ENCODE measurements at regions not wholly inside any gene's neighbourhood (a gene's known extent, or its start where the extent isn't known, plus 50 kb on each side); places are given as distances from the start of the nearest gene placed in this dataset.
"Not testable (repeated sequence)": the region's sequence is repeated elsewhere in the genome, so short reads cannot be mapped to it uniquely, and the experiment has no call there.

DNA sequence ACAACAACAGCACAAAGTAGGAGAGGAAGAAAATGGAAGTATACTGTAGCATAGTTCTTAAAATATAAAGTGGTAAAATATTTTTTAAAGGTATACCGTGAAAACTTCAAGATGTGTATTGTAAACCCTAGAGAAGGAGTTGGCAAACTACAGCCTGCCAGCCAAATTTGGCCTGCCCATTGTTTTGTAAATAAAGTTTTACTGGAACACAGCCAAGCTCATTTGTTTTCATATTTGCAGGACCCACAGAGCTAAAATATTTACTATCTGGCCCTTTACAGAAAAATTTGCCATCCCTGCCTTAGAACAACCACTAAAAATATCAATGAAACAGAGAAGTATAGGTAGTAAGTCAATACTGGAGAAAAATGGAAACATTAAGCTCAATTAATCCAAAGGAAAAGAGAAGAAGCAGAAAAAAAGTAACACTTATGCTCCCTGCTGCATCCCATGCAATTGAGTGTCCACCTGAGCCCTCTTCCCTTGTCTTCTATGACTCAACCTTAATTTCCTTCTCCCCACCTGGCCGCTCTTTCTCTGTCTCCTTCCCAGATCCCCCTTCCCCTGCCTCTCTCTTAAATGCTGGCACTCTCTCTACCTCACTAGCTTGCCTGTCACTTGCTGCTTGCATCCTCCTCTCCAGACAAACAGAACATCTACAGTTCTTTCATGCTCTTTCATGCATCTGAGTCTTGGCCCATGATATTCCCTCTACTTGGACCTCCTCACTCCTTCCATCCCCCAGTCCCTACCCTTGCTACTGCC is 50.6 kb upstream of the FER start:
- TF ChIP-seq GATA1 (IDR thresholded peaks at IDR 0.05; ENCODE audit: low read depth, low read length) (no peak), POLR2A (IDR thresholded peaks at IDR 0.05; ENCODE audit: low read length) (no peak)
- DNase-seq: no peak

DNA sequence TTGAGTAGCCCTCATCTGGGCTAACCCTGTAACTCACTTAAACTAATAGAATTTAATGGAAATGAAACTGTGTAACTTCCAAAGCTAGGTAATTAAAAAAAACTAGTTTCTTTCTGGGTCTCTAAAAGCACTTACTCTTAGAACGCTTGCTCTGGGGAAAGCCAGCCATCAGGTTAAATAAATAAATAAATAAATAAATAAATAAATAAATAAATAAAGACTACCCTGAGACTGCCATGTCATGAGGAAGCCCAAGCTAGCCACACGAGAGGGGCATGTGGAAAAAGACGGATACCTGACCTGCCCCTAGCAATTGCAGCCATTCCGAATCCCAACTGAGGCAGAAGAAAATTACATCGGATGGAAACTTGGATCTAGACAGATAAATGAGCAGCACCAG is 51.3 kb upstream of the FER start:
- TF ChIP-seq GATA1 (IDR thresholded peaks at IDR 0.05; ENCODE audit: low read depth, low read length) (no peak), POLR2A (IDR thresholded peaks at IDR 0.05; ENCODE audit: low read length) (no peak)
- DNase-seq: no peak

DNA sequence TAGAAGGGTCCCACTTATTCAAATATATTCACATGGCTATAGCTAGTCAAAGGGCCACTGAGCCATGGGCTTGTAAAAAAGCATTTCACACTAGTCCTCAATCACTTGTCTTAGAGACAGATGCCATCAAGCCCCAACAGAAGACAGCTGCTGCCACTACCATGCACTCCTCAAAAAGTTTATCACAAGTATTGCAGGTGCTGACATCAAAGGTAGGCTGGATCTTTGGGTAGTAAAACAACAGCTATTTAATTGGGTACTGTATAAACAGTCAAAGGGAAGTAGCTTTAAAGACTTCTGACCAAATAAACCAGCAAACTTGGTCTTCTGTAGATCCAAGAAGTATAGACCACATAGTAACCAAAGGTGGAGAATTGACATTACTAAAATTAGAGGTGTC is 59.2 kb upstream of the FER start:
- TF ChIP-seq POLR2A (IDR thresholded peaks at IDR 0.05; ENCODE audit: low read length) (no peak), GATA1 (IDR thresholded peaks at IDR 0.05; ENCODE audit: low read depth, low read length) (no peak)
- no peak for DNase-seq

DNA sequence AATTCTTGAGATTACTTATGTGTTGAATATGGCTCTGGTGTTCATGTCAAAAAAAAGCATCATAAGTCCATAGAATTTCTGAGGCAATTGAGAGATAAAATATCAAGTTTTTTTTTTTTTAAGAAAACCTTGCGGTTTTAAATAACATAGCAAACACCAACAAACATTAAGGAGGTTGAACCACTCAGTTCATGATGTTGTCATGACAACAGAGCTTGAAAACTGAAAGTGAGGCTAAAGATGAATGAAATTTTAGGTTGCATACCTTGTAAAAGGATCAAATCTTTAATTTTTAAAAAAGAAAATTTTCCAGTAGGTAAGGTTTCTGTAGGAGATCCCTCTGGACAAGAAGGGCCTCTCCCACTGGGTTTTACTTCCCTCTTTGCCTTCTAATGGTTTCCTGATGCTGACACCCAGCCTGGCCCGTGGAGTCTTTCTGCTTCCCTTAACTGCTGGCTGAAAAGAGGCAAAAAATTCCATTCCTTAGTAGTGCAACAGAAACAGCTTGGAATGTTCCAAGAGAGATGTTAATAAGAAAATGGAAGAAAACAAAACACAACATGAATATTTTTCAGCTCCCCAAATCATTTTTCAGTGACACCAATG is 60.0 kb upstream of the FER start:
- TF ChIP-seq POLR2A (IDR thresholded peaks at IDR 0.05; ENCODE audit: low read length) (no peak), GATA1 (IDR thresholded peaks at IDR 0.05; ENCODE audit: low read depth, low read length) (no peak)
- DNase-seq: no peak

DNA sequence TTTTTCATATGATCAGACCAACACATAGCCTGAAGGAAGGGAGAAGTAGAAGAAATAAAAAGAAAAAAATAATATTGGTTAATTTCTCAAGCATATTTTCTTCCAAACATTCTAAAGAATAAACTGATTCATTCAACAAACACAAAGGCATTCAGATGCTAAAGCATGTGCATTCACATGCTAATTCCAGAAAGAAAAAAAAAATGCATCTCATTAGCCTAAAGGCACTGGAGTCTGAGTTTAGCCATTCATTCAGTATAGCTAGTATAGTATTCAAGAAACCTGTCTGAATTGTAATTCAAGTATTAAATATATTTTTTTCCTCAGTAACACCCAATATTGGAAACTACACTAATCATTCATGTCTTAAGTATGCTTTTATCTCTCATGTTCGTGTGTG is 61.0 kb upstream of the FER start:
- no peak for DNase-seq
- TF ChIP-seq GATA1 (IDR thresholded peaks at IDR 0.05; ENCODE audit: low read depth, low read length): no peak

DNA sequence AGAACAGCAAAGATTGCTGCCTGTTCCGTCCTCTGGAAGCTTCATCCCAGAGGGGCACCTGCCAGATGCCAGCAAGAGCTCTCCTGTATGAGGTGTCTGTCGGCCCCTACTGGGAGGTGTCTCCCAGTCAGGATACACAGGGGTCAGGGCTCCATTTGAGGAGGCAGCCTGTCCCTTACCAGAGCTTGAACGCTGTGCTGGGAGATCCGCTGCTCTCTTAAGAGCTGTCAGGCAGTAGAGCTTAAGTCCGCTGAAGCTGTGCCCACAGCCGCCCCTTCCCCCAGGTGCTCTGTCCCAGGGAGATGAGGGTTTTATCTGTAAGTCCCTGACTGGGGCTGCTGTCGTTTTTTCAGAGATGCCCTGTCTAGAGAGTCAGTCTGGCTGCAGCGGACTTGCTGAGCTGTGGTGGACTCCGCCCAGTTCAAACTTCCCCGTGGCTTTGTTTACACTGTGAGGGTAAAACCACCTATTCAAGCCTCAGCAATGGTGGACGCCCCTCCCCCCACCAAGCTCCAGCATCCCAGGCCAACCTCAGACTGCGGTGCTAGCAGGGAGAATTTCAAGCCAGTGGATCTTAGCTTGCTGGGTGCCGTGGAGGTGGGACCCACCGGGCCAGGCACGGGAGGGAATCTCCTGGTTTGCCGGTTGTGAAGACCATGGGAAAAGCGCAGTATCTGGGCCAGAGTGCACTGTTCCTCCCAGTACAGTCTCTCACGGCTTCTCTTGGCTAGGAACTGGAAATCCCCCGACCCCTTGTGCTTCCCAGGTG is 62.1 kb upstream of the FER start:
- not testable (repeated sequence) for DNase-seq

DNA sequence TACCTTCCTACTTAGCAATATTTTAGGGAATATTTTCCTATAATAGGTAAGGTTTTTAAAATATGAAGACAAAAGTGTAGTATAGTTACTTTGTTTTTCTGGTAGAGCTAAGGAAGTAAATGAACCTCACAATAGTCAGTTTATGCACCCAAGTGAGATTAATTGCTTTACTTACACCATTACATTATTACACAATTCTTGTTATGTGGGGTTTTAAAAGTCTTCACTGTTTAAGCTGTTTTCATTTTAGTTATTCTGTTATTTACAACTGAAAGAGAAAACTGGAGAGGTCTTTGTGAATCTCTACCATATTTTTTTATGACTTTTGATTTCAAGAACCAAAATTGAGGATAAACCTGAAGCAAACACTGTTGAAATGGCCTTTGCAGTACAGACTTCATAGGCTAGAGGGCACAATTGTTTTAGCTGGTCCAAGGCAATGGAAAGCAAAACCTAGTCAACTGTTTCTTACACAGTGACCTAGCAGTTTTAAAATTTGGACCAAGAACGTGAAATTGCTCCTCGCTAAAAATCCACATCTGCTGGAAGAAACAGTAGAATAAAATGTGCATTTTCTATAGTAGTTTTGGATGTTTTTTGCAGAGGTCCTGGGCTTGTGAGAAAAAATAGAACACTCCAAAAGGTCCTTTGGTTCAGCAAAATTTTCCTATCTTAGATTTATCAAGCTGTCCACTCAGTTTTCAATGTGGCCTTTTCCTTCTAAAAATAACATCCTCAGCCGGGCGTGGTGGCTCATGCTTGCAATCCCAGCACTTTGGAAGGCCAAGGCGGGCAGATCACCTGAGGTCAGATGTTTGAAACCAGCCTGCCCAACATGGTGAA is 66.4 kb upstream of the FER start:
- peak; percentile 70 to 76 for DNase-seq
- TF ChIP-seq GATA1 (IDR thresholded peaks at IDR 0.05; ENCODE audit: low read depth, low read length) (no peak), POLR2A (IDR thresholded peaks at IDR 0.05; ENCODE audit: low read length) (no peak)

DNA sequence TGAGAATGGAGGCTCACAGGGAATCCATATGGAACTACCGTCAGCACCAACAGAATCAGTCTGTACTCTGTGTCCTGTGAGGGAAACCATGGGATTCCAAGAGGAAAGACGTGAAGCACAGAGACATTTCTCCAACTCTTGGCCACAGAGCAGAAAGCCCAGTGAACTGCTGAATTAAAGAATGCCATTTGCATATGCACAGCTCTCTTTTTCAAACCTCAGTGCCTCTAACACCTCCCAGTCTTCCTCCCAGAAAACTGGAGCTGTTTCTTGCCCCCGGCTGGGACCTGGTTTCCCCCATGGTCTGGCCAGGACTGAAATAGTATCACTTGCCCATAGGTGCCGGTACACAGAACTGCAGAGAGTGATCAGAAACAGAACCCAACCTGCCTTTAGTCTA is 69.6 kb upstream of the FER start:
- TF ChIP-seq GATA1 (IDR thresholded peaks at IDR 0.05; ENCODE audit: low read depth, low read length): no peak
- TF ChIP-seq POLR2A (IDR thresholded peaks at IDR 0.05; ENCODE audit: low read length): no peak
- DNase-seq: no peak

DNA sequence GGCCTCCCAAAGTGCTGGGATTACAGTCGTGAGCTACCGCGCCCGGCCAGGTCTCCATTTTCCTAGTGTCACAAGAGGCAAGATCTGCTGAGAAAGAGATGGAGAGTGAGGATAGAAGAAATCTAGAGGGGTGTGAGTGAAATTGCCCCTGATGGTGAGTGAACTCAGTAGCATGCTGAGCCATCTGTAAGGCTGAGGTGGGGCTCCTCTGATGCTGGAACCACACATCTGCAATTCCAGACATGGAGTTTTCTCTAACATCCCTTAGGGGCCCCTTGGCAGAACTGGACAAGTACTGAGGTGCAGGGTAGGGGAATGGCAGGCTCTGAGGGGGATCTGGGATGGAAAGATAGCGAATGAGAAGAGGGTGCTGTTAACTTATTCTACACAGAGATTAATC is 72.0 kb upstream of the FER start:
- TF ChIP-seq GATA1 (IDR thresholded peaks at IDR 0.05; ENCODE audit: low read depth, low read length): no peak
- TF ChIP-seq POLR2A (IDR thresholded peaks at IDR 0.05; ENCODE audit: low read length): no peak
- no peak for DNase-seq

DNA sequence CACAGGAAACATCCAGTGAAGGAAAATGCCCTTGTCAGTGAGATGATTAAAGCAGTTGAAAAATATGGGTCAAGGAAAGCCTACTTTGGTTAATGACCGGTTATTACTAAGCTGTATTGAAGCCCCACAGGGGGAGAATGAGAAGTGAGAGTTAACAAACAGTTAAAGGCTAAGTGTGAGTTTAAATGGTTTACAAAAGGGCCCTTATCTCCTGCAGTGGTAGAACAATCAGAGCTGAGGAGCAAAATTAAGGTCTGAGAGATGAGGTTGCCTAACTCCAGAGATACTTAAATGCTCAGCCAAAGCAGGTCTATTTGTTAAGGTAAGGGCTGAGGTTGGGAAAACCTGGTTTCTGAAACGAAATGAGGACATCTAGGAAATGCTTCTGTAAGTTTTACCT is 75.1 kb upstream of the FER start:
- no peak for TF ChIP-seq GATA1 (IDR thresholded peaks at IDR 0.05; ENCODE audit: low read depth, low read length)
- no peak for TF ChIP-seq POLR2A (IDR thresholded peaks at IDR 0.05; ENCODE audit: low read length)
- DNase-seq: no peak

DNA sequence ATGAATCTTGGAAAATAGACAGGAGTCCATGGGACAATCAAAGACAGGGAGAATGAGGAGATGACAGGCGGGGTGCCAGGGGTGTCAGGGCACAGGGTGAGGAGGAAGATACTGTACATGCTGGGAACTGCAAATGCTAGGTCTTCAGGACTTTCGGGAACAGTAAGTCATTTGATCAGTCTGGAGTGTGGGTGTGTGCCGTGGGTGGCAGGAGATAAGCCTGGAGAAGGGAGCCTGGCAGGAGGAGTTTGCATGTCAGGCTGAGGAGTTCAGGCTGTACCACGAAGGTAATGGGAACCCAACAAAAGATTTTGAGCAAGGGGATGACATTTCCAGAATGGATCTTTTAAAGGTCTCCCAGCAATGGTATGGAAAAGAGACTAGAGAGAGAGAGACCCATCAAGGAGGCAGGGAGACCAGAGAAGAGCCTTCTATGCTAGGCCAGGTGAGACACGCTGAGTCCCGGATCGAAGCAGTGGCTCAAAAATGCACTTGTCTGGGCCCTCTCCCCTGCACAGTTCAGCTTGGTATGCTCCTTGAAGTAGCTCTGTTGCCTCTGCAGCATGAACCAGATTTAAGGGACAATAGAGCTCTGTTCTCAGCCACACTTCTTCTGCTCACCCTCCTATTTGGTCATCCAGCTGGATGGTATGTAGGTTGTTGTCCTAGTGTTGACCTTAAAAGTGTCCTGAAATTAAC is 77.0 kb upstream of the FER start:
- no peak for TF ChIP-seq GATA1 (IDR thresholded peaks at IDR 0.05; ENCODE audit: low read depth, low read length)
- DNase-seq: no peak

DNA sequence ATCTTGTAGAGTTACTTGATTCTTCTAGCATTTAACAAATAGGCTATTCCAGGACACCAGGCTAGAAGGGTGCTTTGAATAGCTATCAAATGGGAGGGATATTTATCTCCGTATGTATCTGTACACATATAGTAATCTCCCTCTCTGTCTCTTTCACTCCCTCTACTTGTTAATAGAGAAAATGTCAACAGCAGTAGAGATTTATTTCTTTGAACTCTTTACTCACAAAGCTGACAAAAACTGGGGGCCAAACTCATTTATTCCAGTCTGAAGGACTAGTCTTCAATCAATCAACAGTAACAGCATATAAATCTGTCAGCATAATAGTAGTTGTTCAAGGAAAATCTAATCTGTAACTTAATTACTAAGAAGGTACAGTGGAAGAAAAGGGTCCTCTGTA is 78.2 kb upstream of the FER start:
- TF ChIP-seq GATA1 (IDR thresholded peaks at IDR 0.05; ENCODE audit: low read depth, low read length) (no peak), POLR2A (IDR thresholded peaks at IDR 0.05; ENCODE audit: low read length) (no peak)
- DNase-seq: no peak

DNA sequence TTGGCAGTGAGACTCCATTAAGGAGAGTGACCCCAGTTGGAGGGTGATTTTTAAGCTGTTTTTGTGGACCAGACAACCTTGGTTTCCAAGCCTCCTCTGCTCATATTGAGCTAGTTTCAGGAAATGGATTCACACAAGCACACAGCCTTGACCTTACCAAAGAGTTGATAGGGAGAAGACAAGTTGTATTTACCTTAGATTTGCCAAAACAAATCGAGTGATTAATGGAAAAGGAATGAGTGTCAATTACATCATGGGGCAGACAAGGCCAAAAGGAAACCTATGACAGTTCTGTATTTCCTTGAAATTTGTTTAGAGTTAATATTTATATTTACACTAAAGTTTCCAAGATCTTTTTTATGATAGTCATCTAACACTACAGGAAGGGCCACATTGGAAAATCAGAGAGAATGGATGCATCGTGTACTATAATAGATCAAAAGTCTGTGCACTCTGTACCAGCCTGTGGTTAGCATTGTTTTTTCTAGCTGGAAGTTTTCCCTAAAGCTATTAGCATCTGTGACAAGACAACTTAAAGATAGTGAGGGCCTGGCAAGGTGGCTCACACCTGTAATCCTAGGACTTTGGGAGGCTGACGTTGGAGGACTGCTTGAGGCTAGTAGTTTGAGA is 86.0 kb upstream of the FER start:
- DNase-seq: no peak
- TF ChIP-seq POLR2A (IDR thresholded peaks at IDR 0.05; ENCODE audit: low read length): no peak
- no peak for TF ChIP-seq GATA1 (IDR thresholded peaks at IDR 0.05; ENCODE audit: low read depth, low read length)

Measured in erythroblast (primary cell).